ENCODE measurements at regions not wholly inside any gene's neighbourhood (a gene's known extent, or its start where the extent isn't known, plus 50 kb on each side); places are given as distances from the start of the nearest gene placed in this dataset.
"Not testable (repeated sequence)": the region's sequence is repeated elsewhere in the genome, so short reads cannot be mapped to it uniquely, and the experiment has no call there.

GRCh38 chr1:5638582-5638981, 353.6 kb downstream of the NPHP4 start:
- no peak for DNase-seq (ENCODE audit: low read depth)

DNA sequence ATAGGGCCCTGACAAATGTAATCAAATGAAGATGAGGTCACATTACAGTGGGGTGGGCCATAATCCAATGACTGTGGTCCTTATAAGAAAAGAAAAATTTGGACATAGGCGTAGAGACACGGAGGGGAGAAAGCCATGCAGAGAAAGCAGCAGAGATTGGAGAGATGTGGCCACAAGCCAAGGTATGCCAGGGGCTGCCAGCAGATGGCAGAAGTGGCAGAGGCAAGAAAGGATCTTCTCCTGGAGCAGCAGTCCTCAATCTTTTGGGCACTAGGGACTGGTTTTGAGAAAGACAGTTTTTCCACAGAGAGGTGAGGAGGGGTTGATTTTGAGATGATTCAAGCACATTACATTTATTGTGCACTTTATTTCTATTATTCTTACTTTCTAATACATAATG, 355.1 kb downstream of the NPHP4 start:
- DNase-seq (ENCODE audit: low read depth): peak; percentile 10

GRCh38 chr1:5634893-5635292, 357.3 kb downstream of the NPHP4 start:
- DNase-seq (ENCODE audit: low read depth): no peak

DNA sequence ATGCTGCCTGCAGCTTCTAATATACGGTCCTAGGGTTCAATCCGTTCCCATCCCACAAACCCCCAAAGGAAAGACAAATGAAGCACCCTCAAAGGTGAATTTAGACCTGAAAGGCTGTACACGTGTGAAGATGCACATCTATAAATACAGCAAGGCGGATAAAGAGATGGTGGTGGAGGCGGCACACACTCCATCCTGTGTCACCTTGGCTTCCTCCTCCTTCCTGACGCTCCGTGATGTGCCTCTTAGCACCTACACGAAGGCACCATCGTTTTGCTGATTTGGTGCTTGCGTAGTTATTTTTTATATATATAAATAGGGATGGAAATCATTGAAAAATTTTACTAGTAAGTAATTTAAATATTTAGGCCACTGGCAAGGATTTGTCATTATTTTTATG, 359.4 kb downstream of the NPHP4 start:
- DNase-seq (ENCODE audit: low read depth): no peak

DNA sequence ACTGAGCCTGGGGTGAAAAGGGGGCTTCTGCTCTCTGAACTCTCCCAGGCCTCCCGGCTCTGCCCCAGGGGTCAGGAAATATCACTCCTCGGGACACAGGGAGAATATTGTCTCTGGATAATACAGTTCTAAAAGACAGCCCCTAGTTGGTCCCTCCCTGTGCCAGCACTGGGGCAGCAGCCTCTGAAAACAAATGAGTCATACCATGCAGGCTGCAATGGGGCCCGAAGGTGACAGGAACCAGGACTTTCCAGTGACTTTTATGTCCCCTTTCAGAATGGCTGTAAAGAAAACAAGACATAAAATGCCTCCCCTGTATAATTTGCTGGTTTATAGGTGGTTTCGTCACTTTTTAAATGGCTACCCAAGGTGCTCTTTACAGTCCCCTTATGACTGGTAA, 360.0 kb downstream of the NPHP4 start:
- DNase-seq (ENCODE audit: low read depth): no peak

DNA sequence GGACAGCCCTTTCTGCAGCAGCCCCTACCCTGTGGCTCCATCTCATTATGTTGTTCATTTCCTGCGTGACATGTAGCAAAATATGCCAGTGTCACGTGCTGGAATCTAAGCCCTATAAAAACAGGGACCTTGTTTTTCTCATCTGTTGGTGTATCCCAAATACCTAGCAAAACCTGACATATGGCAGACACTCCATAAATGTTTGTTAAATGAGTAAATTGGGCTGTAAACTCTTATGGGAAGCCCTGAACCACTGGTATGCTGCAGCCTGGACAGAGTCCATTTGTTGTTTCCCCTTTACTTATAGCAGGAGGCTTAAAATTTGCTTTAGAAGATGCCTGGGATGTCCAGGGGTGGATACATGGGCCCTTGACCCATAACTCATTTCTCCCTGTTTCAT, 363.8 kb downstream of the NPHP4 start:
- no peak for DNase-seq (ENCODE audit: low read depth)

GRCh38 chr1:5623399-5623798, 368.8 kb downstream of the NPHP4 start:
- no peak for DNase-seq (ENCODE audit: low read depth)

DNA sequence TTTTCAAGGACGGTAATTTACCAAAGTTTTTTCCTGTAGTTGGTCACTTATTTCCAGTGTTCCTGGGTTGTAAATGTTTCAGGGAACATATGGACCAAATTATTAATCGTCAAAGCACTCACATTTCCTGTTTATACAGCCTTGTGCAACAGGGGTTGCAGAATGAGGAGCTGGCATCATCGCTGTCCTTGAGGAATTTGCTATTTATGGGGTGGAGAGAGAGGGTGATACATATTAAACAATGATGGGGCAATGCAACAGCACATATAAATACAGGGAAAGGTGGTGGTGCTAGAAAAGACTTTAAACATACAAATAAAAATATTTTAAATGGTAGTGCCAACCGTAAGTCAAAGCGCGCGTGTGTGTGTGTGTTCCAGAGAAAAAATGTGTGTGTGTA, 369.8 kb downstream of the NPHP4 start:
- DNase-seq (ENCODE audit: low read depth): no peak

DNA sequence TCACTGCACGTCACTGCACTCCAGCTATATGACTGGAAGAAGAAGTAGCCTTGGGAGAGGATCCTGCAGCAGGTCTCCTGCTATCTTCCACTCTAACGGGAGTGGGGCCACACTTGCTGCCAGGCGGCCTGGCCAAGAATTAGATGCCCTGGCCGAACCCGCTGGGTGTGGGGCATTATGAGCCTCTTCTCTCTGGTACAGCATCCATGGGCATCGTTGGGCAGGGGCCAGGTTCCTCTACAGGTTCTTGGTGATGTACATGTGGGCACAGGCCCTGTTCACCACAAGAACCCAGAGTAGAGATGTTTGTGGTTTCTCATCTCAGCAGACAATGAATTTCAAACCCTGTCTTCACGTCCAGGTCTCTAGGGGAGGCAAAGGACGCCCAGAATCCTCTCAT, 370.5 kb downstream of the NPHP4 start:
- no peak for DNase-seq (ENCODE audit: low read depth)

GRCh38 chr1:5620997-5621396, 371.2 kb downstream of the NPHP4 start:
- peak; percentile 5 for DNase-seq (ENCODE audit: low read depth)

DNA sequence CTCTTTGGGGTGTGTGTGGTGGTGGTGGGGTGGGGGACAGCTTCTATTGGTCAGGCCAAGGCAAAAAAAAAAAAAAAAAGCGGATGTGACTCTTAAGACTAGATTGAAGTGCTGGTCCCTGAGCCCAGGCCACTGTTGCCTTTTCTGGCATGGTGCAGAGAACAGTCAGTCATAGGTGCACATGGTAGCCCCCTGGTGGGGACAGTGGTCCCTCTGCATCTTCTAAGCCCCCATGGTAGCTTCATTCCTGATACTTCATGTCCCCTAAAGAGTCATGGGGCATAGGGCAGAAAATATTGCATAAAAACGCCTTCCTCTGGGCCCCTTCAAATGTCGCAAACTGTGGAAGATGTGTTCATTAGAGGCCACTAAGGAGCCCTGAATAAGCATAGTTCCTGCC, 371.8 kb downstream of the NPHP4 start:
- DNase-seq (ENCODE audit: low read depth): no peak

DNA sequence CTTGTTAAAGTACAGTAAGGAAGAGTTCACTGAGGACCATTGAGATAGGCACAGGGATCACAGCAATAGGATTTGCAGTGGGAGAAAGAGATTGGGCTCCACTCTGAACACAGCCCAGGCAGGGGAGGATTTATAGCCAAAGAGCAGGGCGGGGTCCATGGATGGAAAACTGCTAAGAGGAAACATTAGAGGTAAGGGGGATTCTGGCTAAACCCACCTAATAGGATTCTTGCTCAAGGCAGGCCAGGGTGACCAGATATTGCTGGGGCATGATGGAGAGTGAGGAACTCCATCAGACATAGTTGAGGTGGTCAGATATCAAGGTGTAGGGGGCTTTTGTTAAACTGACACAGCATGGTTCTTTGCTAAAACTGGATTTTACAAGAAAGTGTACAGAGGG, 372.8 kb downstream of the NPHP4 start:
- DNase-seq (ENCODE audit: low read depth): no peak

- no peak for DNase-seq (ENCODE audit: low read depth)
These were observed 374.7 kb downstream of the NPHP4 start for GRCh38 chr1:5617546-5617945.

DNA sequence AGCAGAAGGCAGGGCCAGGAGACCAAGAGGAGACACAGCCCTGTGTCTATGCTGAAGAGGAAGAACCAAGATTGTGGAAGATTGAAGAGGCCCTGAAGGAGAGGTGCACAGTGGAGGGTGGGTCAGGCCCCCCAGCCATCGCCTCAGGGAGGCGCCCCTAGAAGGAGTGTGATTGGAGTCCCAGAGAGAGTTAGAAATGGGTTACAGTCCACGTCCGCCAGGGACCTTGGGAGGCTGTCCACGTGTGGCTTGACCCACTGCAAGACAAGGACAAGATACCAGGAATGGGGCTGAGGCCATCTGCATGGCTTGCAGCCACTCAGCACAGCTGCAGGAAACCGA, 375.1 kb downstream of the NPHP4 start:
- no peak for DNase-seq (ENCODE audit: low read depth)

DNA sequence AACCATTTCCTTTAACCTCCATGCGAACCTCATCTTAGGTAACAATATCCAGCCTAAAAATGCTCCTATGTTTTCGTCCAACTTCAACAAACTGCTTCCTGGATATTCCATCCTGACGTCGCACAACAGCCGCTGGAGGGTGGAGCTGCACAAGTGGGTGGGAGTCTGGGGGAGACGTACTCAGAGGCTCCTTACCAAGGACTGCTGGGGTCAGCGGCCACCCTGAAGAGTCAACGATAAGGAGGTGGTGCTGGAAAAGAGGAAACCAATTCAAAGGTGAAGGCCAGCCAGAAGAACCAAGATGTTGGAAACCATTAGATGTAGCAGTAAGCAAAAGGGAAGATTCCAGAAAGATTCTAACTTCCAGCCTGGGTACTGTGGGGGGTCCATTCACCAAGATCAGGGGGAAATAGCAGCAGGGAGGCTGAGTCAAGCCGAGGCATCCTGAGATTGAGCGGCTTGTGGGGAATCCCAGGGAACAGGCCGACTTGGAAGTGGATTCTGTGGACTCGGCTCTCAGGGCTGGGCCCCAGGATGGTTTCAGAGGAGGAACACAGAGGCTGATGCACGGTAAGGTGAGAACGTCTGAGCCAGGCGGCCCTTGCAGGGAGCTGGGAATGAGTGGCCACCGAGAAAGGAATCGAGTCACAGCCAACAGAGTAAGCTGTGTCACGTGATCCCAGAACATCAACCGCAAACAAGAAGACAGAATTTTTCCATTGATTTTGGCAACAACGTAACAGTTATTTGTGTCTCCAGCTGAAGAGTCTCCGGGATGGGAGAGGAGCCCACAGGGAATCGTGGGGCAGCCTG, 375.7 kb downstream of the NPHP4 start:
- no peak for DNase-seq (ENCODE audit: low read depth)

- no peak for DNase-seq (ENCODE audit: low read depth)
These were observed 377.1 kb downstream of the NPHP4 start for GRCh38 chr1:5615076-5615475.

DNA sequence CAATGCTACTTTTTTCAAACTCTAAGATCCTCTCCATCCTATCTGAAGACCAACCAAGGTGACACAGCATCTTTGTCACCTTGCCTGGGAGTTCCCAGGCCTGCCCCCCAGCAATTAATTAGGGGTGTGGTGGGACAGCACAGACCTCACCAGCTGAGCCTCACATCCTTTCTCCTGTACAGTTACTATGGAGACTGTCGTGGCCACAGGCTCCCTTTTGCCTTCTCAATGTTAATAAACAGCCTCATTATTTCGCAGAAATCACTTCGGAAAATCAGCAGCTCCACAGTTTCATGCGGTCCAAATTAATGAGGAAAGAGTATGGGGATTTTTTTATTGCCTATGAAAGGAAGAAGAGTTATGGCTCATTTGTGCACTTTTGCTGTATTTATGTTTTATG, 378.3 kb downstream of the NPHP4 start:
- no peak for DNase-seq (ENCODE audit: low read depth)

- DNase-seq (ENCODE audit: low read depth): no peak
These were observed 380.4 kb downstream of the NPHP4 start for GRCh38 chr1:5611851-5612250.

GRCh38 chr1:5611431-5611830, 380.8 kb downstream of the NPHP4 start:
- DNase-seq (ENCODE audit: low read depth): no peak

DNA sequence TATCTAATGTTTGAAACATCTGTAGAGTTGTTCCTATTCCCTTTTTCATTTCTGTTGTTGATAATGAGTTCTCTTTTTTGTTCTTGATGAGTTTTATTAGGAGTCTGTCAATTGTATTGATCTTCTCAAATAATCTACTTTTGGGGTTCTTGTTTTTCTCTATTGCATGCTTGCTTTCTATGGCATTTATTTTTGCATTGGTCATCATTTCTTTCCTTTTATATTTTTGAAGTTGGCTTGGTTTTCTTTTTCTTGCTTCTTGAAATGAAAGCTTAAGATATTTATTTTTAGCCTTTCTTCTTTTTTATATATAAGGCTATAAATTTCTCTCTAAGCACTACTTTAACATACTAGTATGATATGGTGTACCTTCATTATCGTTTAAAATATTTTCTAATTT, 381.8 kb downstream of the NPHP4 start:
- DNase-seq (ENCODE audit: low read depth): no peak

DNA sequence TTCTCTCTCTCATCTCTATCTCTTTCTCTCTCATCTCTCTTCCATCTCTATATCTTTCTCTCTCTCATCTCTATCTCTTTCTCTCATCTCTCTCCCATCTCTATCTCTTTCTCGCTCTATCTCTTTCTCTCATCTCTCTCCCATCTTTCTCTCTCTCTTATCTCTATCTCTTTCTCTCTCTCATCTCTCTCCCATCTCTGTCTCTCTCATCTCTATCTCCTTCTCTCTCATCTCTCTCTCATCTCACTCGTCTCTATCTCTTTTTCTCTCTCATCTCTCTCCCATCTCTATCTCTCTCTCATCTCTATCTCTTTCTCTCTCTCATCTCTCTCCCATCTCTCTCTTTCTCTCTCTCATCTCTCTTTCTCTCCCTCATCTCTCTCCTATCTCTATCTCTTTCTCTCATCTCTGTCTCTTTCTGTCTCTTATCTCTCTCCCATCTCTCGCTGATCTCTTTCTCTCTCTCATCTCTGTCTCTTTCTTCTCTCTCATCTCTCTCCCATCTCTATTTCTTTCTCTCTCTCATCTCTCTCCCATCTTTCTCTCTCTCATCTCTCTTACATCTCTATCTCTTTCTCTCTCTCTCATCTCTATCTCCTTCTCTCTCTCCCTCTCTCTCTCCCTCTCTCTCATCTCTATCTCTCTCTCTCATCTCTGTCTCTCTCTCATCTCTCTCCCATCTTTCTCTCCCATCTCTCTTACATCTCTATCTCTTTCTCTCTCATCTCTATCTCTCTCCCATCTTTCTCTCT, 388.7 kb downstream of the NPHP4 start:
- no peak for DNase-seq (ENCODE audit: low read depth)

GRCh38 chr1:5602718-5603117, 389.5 kb downstream of the NPHP4 start:
- DNase-seq (ENCODE audit: low read depth): not testable (repeated sequence)

DNA sequence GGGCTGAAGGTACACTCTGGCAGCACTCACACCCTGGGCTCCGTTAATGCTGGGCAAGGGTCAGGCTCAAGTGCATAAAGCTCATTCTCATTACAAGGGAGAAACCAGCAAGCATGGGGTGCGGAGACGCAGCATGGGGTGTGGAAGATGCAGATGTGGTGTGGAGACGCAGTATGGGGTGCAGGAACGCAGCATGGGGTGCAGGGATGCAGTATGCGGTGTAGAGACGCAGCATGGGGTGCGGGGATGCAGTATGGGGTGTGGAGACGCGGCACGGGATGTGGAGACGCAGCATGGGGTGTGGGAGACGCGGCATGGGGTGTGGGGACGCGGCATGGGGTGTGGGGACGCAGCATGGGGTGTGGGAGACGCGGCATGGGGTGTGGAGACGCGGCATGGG, 390.7 kb downstream of the NPHP4 start:
- DNase-seq (ENCODE audit: low read depth): no peak

GRCh38 chr1:5599541-5599940, 392.7 kb downstream of the NPHP4 start:
- no peak for DNase-seq (ENCODE audit: low read depth)
